K562 (cell line): ENCODE measurements at regions not wholly inside any gene's neighbourhood (a gene's known extent, or its start where the extent isn't known, plus 50 kb on each side); places are given as distances from the start of the nearest gene placed in this dataset.
A peak's percentile ranks its signal among the peaks of the same experiment; 100 is the strongest.

Experiments
- ATAC-seq: fragments of 200-7000 bp; cut with Tn5 transposase; 3 replicates; pipeline ENCODE4 v1.9.1; 2020; ENCODE audit warnings: moderate library complexity
- BruUV-seq: library from RNA; stranded (reverse); fragments of 400-500 nt; replicated peaks from 2 replicates; lab custom pipeline; 2021; lab: Mats Ljungman, UMichigan
- CTCF ChIA-PET: fragments of 300-600 bp; formaldehyde crosslinking; extraction: SDS; loops from one replicate; lab custom pipeline; 2021; ENCODE audit warnings: low intra/inter-chr PET ratio; lab: Yijun Ruan, JAX
- POLR2A ChIA-PET: fragments of 300-600, 350-650 bp; sonication (Branson Sonifier 250); formaldehyde crosslinking; extraction: SDS; loops from one replicate; lab custom pipeline; 2021; ENCODE audit warnings: antibody characterized with exemption, inconsistent platforms; lab: Yijun Ruan, JAX
- DNase-seq, 4 experiments: peaks; one replicate each; pipeline versions ENCODE4 v3.0.0 to v3.0.0-alpha.2; 2011 to 2018; ENCODE audit warnings: low spot score in 3 of 4, mixed read lengths in 3 of 4; ENCODE audit errors: extremely low read depth in 1 of 4
- FAIRE-seq: peaks from 2 replicates; lab custom pipeline; 2011; peaks lifted over from hg19 to GRCh38; lab: Jason Lieb, UNC
- H2AFZ ChIP-seq: 2 replicates; pipeline ENCODE4 v1.6.0; 2011; ENCODE audit warnings: low read depth, low read length, control low read depth, inconsistent platforms
- H3K27ac ChIP-seq: fragments of 200-600 bp; 3 replicates; pipeline ENCODE4 v1.8.0; 2011; ENCODE audit warnings: low read depth, mild to moderate bottlenecking, control low read depth, inconsistent platforms, low read length, moderate library complexity, mixed read lengths; ENCODE audit errors: extremely low read depth
- H3K27me3 ChIP-seq, 2 experiments: fragments of 300-600 bp in 1 of 2; 2 replicates in 1 of 2; 3 replicates in 1 of 2; pipeline versions ENCODE4 v1.6.0 to v1.8.0; 2011; ENCODE audit warnings: inconsistent platforms in 2 of 2, low read length in 2 of 2, mild to moderate bottlenecking in 1 of 2, mixed read lengths in 1 of 2, moderate library complexity in 1 of 2; ENCODE audit not compliant: control insufficient read depth in 2 of 2, insufficient read depth in 2 of 2
- H3K36me3 ChIP-seq: fragments of 300-600 bp; 3 replicates; pipeline ENCODE4 v1.8.0; 2011; ENCODE audit warnings: mild to moderate bottlenecking, low read length, inconsistent platforms; ENCODE audit not compliant: control insufficient read depth, insufficient read depth
- H3K4me1 ChIP-seq, 2 experiments: fragments of 200-600 bp in 1 of 2; replicated peaks in 1 of 2; 2 replicates in 1 of 2; 3 replicates in 1 of 2; pipeline versions ENCODE4 v1.5.1 to v1.8.0; 2011; ENCODE audit warnings: inconsistent platforms in 2 of 2, low read length in 2 of 2, mild to moderate bottlenecking in 1 of 2, mixed read lengths in 1 of 2, moderate library complexity in 1 of 2; ENCODE audit not compliant: control insufficient read depth in 2 of 2, insufficient read depth in 2 of 2
- H3K4me2 ChIP-seq: 2 replicates; pipeline ENCODE4 v1.6.1; 2011; ENCODE audit warnings: low read length, control low read depth, inconsistent platforms, mixed read lengths; ENCODE audit not compliant: insufficient read depth
- H3K4me3 ChIP-seq: fragments of 200-600 bp; sonication (generic), shearing (Covaris generic); 2 replicates; pipeline ENCODE4 v1.5.1; 2016; ENCODE audit warnings: control low read depth, inconsistent platforms
- H3K79me2 ChIP-seq: fragments of 200-600 bp; 3 replicates; pipeline ENCODE4 v1.8.0; 2011; ENCODE audit warnings: low read length, inconsistent platforms; ENCODE audit not compliant: control insufficient read depth, insufficient read depth
- H3K9ac ChIP-seq, 2 experiments: 2 replicates each; pipeline versions ENCODE4 v1.6.0 to v1.6.1; 2011; ENCODE audit warnings: low read depth in 2 of 2, low read length in 2 of 2, control low read depth in 1 of 2, inconsistent platforms in 1 of 2, mild to moderate bottlenecking in 1 of 2, mixed read lengths in 1 of 2; ENCODE audit not compliant: insufficient read depth in 1 of 2
- H3K9me1 ChIP-seq: one replicate; pipeline ENCODE4 v1.6.0; 2011; ENCODE audit warnings: inconsistent platforms, mild to moderate bottlenecking, low read length, moderate library complexity; ENCODE audit not compliant: control insufficient read depth, insufficient read depth
- H3K9me3 ChIP-seq: replicated peaks from 2 replicates; pipeline ENCODE4 v1.5.1; 2011; ENCODE audit warnings: low read depth, low read length, inconsistent platforms; ENCODE audit not compliant: control insufficient read depth, insufficient read depth
- H4K20me1 ChIP-seq: replicated peaks from 2 replicates; pipeline ENCODE4 v1.6.1; 2011; ENCODE audit warnings: low read length, inconsistent platforms, mixed read lengths; ENCODE audit not compliant: control insufficient read depth, insufficient read depth
- BACH1 ChIP-seq: fragments of 200-800 bp; sonication (Bioruptor generic); IDR thresholded peaks from 2 replicates; pipeline ENCODE4 v1.6.1; 2016; ENCODE audit warnings: missing genetic modification characterization, missing compliant biosample characterization
- KDM1A ChIP-seq, 2 experiments: fragments of 450-650 bp; IDR thresholded peaks; 2 replicates each; pipeline ENCODE4 v1.6.1; 2016; ENCODE audit warnings: mild to moderate bottlenecking in 2 of 2
- MEIS2 ChIP-seq: fragments of 450-650 bp; IDR thresholded peaks from 2 replicates; pipeline ENCODE4 v1.6.1; 2014; ENCODE audit warnings: mild to moderate bottlenecking; ENCODE audit not compliant: partially characterized antibody
- MYNN ChIP-seq, 2 experiments: sonication (generic); formaldehyde crosslinking in 1 of 2; IDR thresholded peaks; 2 replicates each; pipeline versions ENCODE4 v1.5.0 to v1.6.1; 2016 to 2020; ENCODE audit warnings: antibody characterized with exemption in 1 of 2, missing genetic modification reagents in 1 of 2
- NR2C2 ChIP-seq, 2 experiments: fragments of 200-800 bp in 1 of 2; sonication (Bioruptor generic) in 1 of 2; sonication (generic) in 1 of 2; formaldehyde crosslinking in 1 of 2; IDR thresholded peaks; 2 replicates each; pipeline versions ENCODE4 v1.6.1 to v1.8.0; 2016 to 2022; ENCODE audit warnings: mild to moderate bottlenecking in 1 of 2, missing compliant biosample characterization in 1 of 2, missing genetic modification characterization in 1 of 2, missing genetic modification reagents in 1 of 2
- WGBS: fragments of 100-300 bp; shearing (Covaris generic); methylation state at CpG from one replicate; pipeline ENCODE4 v1.1.6; 2016; ENCODE audit warnings: low coverage, mixed read lengths; ENCODE audit not compliant: insufficient coverage; ENCODE audit errors: missing lambda C conversion rate; 5-methylcytosine and 5-hydroxymethylcytosine counted together
- in situ Hi-C: fragments of 300-500 bp; cut with MboI; formaldehyde crosslinking; loops from 4 replicates; pipeline ENCODE4 v1.15.0; 2018; ENCODE audit warnings: inconsistent platforms, mixed read lengths
- intact Hi-C: fragments of 100-400 bp; cut with micrococcal nuclease; formaldehyde crosslinking; loops from 2 replicates; pipeline ENCODE4 v1.14.2; 2022
- TF ChIP-seq, protein P1 (sequence below): sonication (generic); formaldehyde crosslinking; IDR thresholded peaks from 2 replicates; pipeline ENCODE4 v1.8.0; 2023; ENCODE audit warnings: mild to moderate bottlenecking, missing genetic modification reagents

DNA sequence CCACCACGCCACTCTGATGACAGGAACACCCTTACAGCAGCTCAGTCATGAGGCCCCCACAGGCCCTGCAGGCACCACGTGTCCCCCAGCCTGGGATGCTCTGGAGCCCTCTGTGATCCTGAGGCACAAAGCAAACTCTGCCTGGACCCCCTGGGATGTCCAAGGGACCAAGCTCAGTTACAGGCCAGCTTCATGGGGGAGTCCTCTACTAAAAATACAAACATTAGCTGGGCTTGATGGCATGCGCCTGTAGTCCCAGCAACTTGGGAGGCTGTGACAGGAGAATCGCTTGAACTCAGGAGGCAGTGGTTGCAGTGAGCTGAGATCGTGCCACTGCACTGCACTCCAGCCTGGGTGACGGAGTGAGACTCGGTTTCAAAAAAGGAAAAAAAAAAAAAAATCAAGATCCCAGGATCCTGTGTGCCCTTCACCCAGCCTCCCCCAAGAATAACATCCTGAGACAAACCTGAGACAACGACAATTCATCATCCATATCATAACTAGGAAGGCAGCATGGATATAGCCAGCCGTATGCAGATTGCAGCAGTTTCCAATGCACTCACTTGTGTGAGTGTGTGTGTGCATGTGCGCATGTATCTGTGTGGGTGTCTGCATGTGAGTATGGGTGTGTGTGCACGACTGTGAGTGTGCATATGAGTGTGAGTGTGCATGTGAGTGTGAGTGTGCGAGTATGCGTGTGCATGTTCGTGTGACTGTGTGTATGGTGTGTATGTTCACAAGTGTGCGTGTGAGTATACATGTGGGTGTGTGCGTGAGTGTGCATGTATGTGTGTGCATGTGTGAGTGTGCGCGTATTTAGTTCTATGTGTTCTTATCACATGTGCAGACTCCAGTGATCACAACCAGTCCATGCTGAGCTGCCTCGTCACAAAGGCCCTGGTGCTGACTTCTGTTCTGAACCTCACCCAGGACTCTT is 52.1 kb downstream of the NCOR2 start:
- Histone ChIP-seq H3K27ac (no peak overlapping the region; the same call in 2 of the 3 replicates), H3K27me3 (no peaks in the 10 kb centered on the region), H3K4me3 (no peak overlapping the region), H3K4me1 (peaks cover 39 to 74% of the 10 kb centered on the region in 2 experiments), H2AFZ (no peak overlapping the region), H3K9me3 (peaks cover 2% of the 10 kb centered on the region)
- DNase-seq: no peak
- in situ Hi-C loops: no loop called here
- CTCF ChIA-PET: no interaction called here
- POLR2A ChIA-PET: interaction anchor here (0.6 to 0.7 kb wide), 3 partner anchors 9 to 83 kb away, joined by 3 read pairs; no protein-coding TSS in a partner anchor
- peak in 1 of 2 experiments; percentile 60; a peak in 1 of 4 replicates for TF ChIP-seq KDM1A (IDR thresholded peaks at IDR 0.05)
- no peak for TF ChIP-seq BACH1
- TF ChIP-seq, protein P1, sequence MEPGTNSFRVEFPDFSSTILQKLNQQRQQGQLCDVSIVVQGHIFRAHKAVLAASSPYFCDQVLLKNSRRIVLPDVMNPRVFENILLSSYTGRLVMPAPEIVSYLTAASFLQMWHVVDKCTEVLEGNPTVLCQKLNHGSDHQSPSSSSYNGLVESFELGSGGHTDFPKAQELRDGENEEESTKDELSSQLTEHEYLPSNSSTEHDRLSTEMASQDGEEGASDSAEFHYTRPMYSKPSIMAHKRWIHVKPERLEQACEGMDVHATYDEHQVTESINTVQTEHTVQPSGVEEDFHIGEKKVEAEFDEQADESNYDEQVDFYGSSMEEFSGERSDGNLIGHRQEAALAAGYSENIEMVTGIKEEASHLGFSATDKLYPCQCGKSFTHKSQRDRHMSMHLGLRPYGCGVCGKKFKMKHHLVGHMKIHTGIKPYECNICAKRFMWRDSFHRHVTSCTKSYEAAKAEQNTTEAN (CRISPR knock-in tag): peak; percentile 98
- TF ChIP-seq MEIS2: peak; percentile 35
- peak; percentile 61; the same call in 1 of the 2 replicates for TF ChIP-seq MYNN (IDR thresholded peaks at IDR 0.05)
- no peak for TF ChIP-seq MYNN (CRISPR knock-in tag; IDR thresholded peaks at IDR 0.05)
- TF ChIP-seq NR2C2 (CRISPR knock-in tag; IDR thresholded peaks at IDR 0.05): 0 out of 2 replicates have a peak, but pooled peaks have one; percentile 24
- no peak for TF ChIP-seq NR2C2 (tag; IDR thresholded peaks at IDR 0.05)
- TF ChIP-seq, all 486 proteins: peak for 5
- Histone ChIP-seq H3K9ac (no peak overlapping the region), H3K4me2 (no peak overlapping the region), H3K79me2 (peaks cover 86% of the 10 kb centered on the region), H3K36me3 (peaks cover 16% of the 10 kb centered on the region; the same call in 2 of the 3 replicates), H3K9me1 (peaks cover 5% of the 10 kb centered on the region), H4K20me1 (peaks cover 41% of the 10 kb centered on the region)
- WGBS: 88% methylated on average over 19 of the region's 19 CpGs
- no peak for ATAC-seq
- FAIRE-seq: no peak
- intact Hi-C loops: no loop called here
- no TSS peak for BruUV-seq
